Esophagus (tissue), 2 donors: ENCODE measurements at regions not wholly inside any gene's neighbourhood (a gene's known extent, or its start where the extent isn't known, plus 50 kb on each side); places are given as distances from the start of the nearest gene placed in this dataset.

Experiments used
- H3K27ac ChIP-seq, 2 donors: one replicate each; pipeline ENCODE4 v1.5.1; 2013; ENCODE audit warnings: low read depth in 2 of 2, mild to moderate bottlenecking in 2 of 2, inconsistent platforms in 1 of 2, low read length in 1 of 2, moderate library complexity in 1 of 2
- H3K27me3 ChIP-seq, 2 donors: one replicate each; pipeline ENCODE4 v1.6.1; 2013; ENCODE audit warnings: low read length in 2 of 2, control low read depth in 1 of 2, mild to moderate bottlenecking in 1 of 2; ENCODE audit not compliant: insufficient read depth in 2 of 2, control insufficient read depth in 1 of 2
- H3K36me3 ChIP-seq, 2 donors: one replicate each; pipeline ENCODE4 v1.6.1; 2013; ENCODE audit warnings: low read length in 1 of 2; ENCODE audit not compliant: control insufficient read depth in 2 of 2, insufficient read depth in 2 of 2
- H3K4me1 ChIP-seq, 2 donors: one replicate each; pipeline ENCODE4 v1.6.1; 2013; ENCODE audit warnings: low read length in 1 of 2; ENCODE audit not compliant: control insufficient read depth in 2 of 2, insufficient read depth in 2 of 2
- H3K4me3 ChIP-seq, 2 donors: one replicate each; pipeline ENCODE4 v1.5.1; 2013; ENCODE audit warnings: low read length in 2 of 2, mild to moderate bottlenecking in 2 of 2, low read depth in 1 of 2, moderate library complexity in 1 of 2
- H3K9me3 ChIP-seq, 2 donors: one replicate each; pipeline ENCODE4 v1.6.1; 2013; ENCODE audit warnings: mild to moderate bottlenecking in 2 of 2, low read depth in 1 of 2, low read length in 1 of 2, moderate library complexity in 1 of 2; ENCODE audit not compliant: control insufficient read depth in 2 of 2, insufficient read depth in 1 of 2
- WGBS, 2 donors: extraction: QIAGEN DNeasy Blood & Tissue Kit; methylation state at CpG; one replicate each; pipeline ENCODE4 v1.1.7; 2013; 5-methylcytosine and 5-hydroxymethylcytosine counted together
- donor health status: healthy with polysubstance abuse.
- donor health status: Bipolar disorder and iron deficiency.

- 61 to 68% methylated on average over 2 of the region's 2 CpGs for WGBS, 2 donors
- no peaks in the 10 kb centered on the region for H3K27me3 ChIP-seq
- no peaks in the 10 kb centered on the region for H3K4me1 ChIP-seq
- no peak overlapping the region for H3K4me3 ChIP-seq
- H3K27ac ChIP-seq: no peak overlapping the region
- H3K36me3 ChIP-seq: no peaks in the 10 kb centered on the region
- no peaks in the 10 kb centered on the region for H3K9me3 ChIP-seq
Measured at GRCh38 chr11:122038543-122038942, 77.5 kb downstream of the BLID start.

DNA sequence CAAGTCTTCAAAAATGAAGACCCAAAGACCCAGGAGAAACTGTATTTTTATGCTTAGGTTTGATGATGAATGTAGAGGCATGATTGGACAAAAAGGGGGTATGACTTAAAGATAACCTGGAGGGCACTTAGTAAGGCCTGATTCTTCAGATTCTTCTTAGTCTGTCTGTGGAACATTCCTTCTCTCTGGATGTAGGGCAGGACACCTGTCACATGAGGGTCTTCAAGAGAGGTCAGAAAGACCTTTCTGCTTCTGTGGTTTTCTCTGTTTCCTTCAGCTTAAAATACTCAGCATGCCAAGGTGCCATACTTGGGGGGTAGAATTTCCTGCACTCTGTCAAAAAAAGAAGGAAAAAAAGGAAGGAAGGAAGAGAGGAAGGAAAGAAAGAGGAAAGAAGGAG, 78.1 kb downstream of the BLID start:
- H3K4me3 ChIP-seq: no peak overlapping the region
- no peaks in the 10 kb centered on the region for H3K27me3 ChIP-seq
- no peak overlapping the region for H3K27ac ChIP-seq

GRCh38 chr11:122036493-122036892, 79.5 kb downstream of the BLID start:
- no peak overlapping the region for H3K27ac ChIP-seq
- H3K36me3 ChIP-seq: no peaks in the 10 kb centered on the region
- H3K27me3 ChIP-seq: no peaks in the 10 kb centered on the region
- H3K4me3 ChIP-seq: no peak overlapping the region
- H3K4me1 ChIP-seq: no peaks in the 10 kb centered on the region
- H3K9me3 ChIP-seq: no peaks in the 10 kb centered on the region
- WGBS, 2 donors: 86 to 92% methylated on average over 6 of the region's 6 CpGs

More for the DNA sequence above, 78.1 kb downstream of the BLID start:
- Histone ChIP-seq H3K36me3 (no peaks in the 10 kb centered on the region), H3K4me1 (no peaks in the 10 kb centered on the region), H3K9me3 (no peaks in the 10 kb centered on the region)

DNA sequence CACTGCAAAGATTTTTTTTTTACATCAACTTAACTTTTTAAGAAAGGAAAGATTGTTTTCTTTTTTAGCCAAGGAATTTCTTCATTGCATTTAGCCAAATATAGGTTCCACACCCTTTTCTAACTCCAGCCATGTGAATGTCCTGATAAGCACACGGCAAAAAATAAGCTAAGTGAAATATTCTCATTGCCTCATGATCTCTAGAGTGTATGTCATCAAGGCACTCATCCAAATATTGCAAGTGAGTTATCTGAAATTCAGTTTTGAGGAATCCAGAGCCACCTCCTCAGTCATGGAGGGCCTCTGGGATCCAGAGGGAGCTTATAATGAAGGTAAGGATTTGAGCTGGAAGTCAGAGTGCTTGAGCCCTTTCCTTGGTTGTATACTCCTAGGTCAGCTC, 80.0 kb downstream of the BLID start:
- no peaks in the 10 kb centered on the region for H3K27me3 ChIP-seq
- 39 to 47% methylated on average over 1 of the region's 1 CpG for WGBS, 2 donors
- H3K9me3 ChIP-seq: no peaks in the 10 kb centered on the region
- H3K36me3 ChIP-seq: no peaks in the 10 kb centered on the region
- no peak overlapping the region for H3K27ac ChIP-seq
- no peak overlapping the region for H3K4me3 ChIP-seq
- no peaks in the 10 kb centered on the region for H3K4me1 ChIP-seq

- Histone ChIP-seq H3K4me1 (no peaks in the 10 kb centered on the region), H3K36me3 (no peaks in the 10 kb centered on the region), H3K4me3 (no peak overlapping the region), H3K9me3 (peaks cover 0 to 2% of the 10 kb centered on the region in 2 donors), H3K27me3 (no peaks in the 10 kb centered on the region), H3K27ac (no peak overlapping the region)
- WGBS, 2 donors: 81 to 91% methylated on average over 2 of the region's 2 CpGs
Measured at GRCh38 chr11:122033631-122034030, 82.4 kb downstream of the BLID start.

- no peak overlapping the region for H3K27ac ChIP-seq
- no peaks in the 10 kb centered on the region for H3K4me1 ChIP-seq
- H3K9me3 ChIP-seq: peaks cover 0 to 2% of the 10 kb centered on the region in 2 donors
- no peak overlapping the region for H3K4me3 ChIP-seq
- no peaks in the 10 kb centered on the region for H3K36me3 ChIP-seq
- no peaks in the 10 kb centered on the region for H3K27me3 ChIP-seq
- 61 to 83% methylated on average over 2 of the region's 2 CpGs for WGBS, 2 donors
Measured at GRCh38 chr11:122033193-122033592, 82.8 kb downstream of the BLID start.

DNA sequence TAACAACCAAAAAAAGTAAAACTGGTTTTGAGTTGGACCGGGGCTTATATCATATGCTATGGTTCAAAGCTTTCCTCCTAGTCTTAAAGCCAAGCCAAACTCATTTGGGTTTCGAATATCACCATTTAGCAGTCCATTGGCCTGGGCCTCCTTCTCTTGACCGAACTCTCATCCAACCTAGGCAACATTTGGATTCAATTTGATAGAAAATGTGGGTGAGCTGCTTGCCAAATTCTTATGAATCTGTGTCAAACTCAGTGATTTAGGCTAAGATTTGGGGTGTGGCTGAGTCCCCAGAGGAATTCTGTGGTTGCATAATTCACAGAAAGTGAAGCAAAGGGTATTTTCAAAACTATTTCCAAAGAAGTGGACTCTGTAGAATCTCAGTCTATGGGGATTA, 83.7 kb downstream of the BLID start:
- H3K27ac ChIP-seq: no peak overlapping the region
- WGBS, 2 donors: 77% methylated on average over 3 of the region's 3 CpGs
- H3K4me1 ChIP-seq: no peaks in the 10 kb centered on the region
- H3K9me3 ChIP-seq: peaks cover 0 to 2% of the 10 kb centered on the region in 2 donors
- no peak overlapping the region for H3K4me3 ChIP-seq
- no peaks in the 10 kb centered on the region for H3K36me3 ChIP-seq
- no peaks in the 10 kb centered on the region for H3K27me3 ChIP-seq

- no peak overlapping the region for H3K4me3 ChIP-seq
- no peaks in the 10 kb centered on the region for H3K27me3 ChIP-seq
- H3K27ac ChIP-seq: no peak overlapping the region
- no peaks in the 10 kb centered on the region for H3K36me3 ChIP-seq
- H3K4me1 ChIP-seq: no peaks in the 10 kb centered on the region
- WGBS, 2 donors: 83 to 85% methylated on average over 1 of the region's 1 CpG
- peaks cover 0 to 2% of the 10 kb centered on the region in 2 donors for H3K9me3 ChIP-seq
Measured at GRCh38 chr11:122031813-122032212, 84.2 kb downstream of the BLID start.

DNA sequence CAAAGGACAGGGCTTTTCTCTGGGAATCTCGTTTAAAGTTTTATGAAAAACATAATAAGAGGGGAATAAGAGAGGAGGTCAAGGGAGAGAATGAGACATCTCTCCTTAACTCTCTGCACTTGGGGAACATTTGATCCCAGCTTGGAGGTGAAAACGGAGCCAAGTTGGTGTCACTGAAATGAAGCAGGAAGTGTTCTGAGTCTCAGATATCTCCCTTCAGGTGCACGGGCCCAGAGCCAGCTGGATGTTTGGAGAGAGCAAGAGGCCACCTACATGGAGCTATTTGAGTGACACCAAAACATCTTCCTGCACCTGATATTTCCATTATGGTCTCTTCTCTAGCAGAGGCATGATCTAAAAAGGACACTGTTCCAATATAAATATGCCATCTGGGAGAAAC, 85.7 kb downstream of the BLID start:
- Histone ChIP-seq H3K36me3 (no peaks in the 10 kb centered on the region), H3K4me3 (no peak overlapping the region), H3K4me1 (no peaks in the 10 kb centered on the region), H3K27ac (no peak overlapping the region), H3K9me3 (peaks cover 0 to 2% of the 10 kb centered on the region in 2 donors), H3K27me3 (no peaks in the 10 kb centered on the region)
- 51 to 66% methylated on average over 3 of the region's 3 CpGs for WGBS, 2 donors

GRCh38 chr11:122028545-122028944, 87.5 kb downstream of the BLID start:
- Histone ChIP-seq H3K27me3 (no peaks in the 10 kb centered on the region), H3K36me3 (no peaks in the 10 kb centered on the region), H3K27ac (no peak overlapping the region), H3K9me3 (peaks cover 0 to 2% of the 10 kb centered on the region in 2 donors), H3K4me1 (no peaks in the 10 kb centered on the region), H3K4me3 (no peak overlapping the region)
- WGBS, 2 donors: 70 to 86% methylated on average over 4 of the region's 4 CpGs
